H1 (cell line): ENCODE measurements at regions not wholly inside any gene's neighbourhood (a gene's known extent, or its start where the extent isn't known, plus 50 kb on each side); places are given as distances from the start of the nearest gene placed in this dataset.

Source experiments
- CTCF ChIA-PET: fragments of 300-600 bp; sonication (Branson Sonifier 250); formaldehyde crosslinking; loops from one replicate; lab custom pipeline; 2021; ENCODE audit not compliant: partially characterized antibody; lab: Charles Lee
- POLR2A ChIA-PET: fragments of 300-600 bp; sonication (Branson Sonifier 250); formaldehyde crosslinking; loops from one replicate; lab custom pipeline; 2021; ENCODE audit warnings: inconsistent platforms; ENCODE audit not compliant: partially characterized antibody; lab: Charles Lee
- DNase-seq, 2 experiments: peaks; one replicate each; pipeline versions ENCODE4 v3.0.0 to v3.0.0-alpha.2; 2010 to 2022; ENCODE audit warnings: low spot score in 2 of 2, low read depth in 1 of 2, mixed read lengths in 1 of 2
- FAIRE-seq: peaks from 2 replicates; lab custom pipeline; 2011; peaks lifted over from hg19 to GRCh38; lab: Jason Lieb, UNC
- H2AFZ ChIP-seq: 2 replicates; pipeline ENCODE4 v1.8.1; 2012; ENCODE audit warnings: low read length, inconsistent platforms
- H2AK5ac ChIP-seq: 2 replicates; pipeline ENCODE4 v1.6.1; 2013; ENCODE audit warnings: low read depth, low read length
- H2BK120ac ChIP-seq: replicated peaks from 2 replicates; pipeline ENCODE3; 2013; ENCODE audit warnings: low read depth, low read length, inconsistent platforms
- H2BK12ac ChIP-seq: 2 replicates; pipeline ENCODE4 v1.6.1; 2013; ENCODE audit warnings: low read depth, low read length
- H2BK15ac ChIP-seq: 2 replicates; pipeline ENCODE4 v1.6.1; 2013; ENCODE audit warnings: low read length
- H2BK20ac ChIP-seq: 2 replicates; pipeline ENCODE4 v1.6.1; 2013; ENCODE audit warnings: low read length
- H2BK5ac ChIP-seq: 2 replicates; pipeline ENCODE4 v1.6.1; 2013; ENCODE audit warnings: low read depth, low read length
- H3K14ac ChIP-seq: 2 replicates; pipeline ENCODE4 v1.6.1; 2013; ENCODE audit warnings: inconsistent platforms; ENCODE audit not compliant: insufficient read length
- H3K18ac ChIP-seq: 2 replicates; pipeline ENCODE4 v1.6.1; 2013; ENCODE audit warnings: low read length; ENCODE audit errors: extremely low read depth
- H3K23ac ChIP-seq: 2 replicates; pipeline ENCODE4 v1.6.1; 2013; ENCODE audit warnings: inconsistent platforms; ENCODE audit not compliant: insufficient read length
- H3K23me2 ChIP-seq: 2 replicates; pipeline ENCODE4 v1.6.1; 2013; ENCODE audit warnings: low read depth, low read length
- H3K27ac ChIP-seq: 2 replicates; pipeline ENCODE4 v1.6.1; 2011; ENCODE audit warnings: low read depth, low read length, inconsistent platforms
- H3K27me3 ChIP-seq, 4 experiments: replicated peaks in 1 of 4; 1 replicate in 1 of 4; 2 replicates in 3 of 4; pipeline versions ENCODE4 v1.6.1 to v1.8.1; 2011 to 2013; ENCODE audit warnings: low read length in 3 of 4, mild to moderate bottlenecking in 3 of 4, inconsistent platforms in 2 of 4, mixed read lengths in 2 of 4, moderate library complexity in 1 of 4; ENCODE audit not compliant: control insufficient read depth in 3 of 4, insufficient read depth in 3 of 4; ENCODE audit errors: extremely low read depth in 1 of 4
- H3K36me3 ChIP-seq, 4 experiments: 2 replicates each; pipeline versions ENCODE4 v1.6.1 to v1.8.1; 2011 to 2013; ENCODE audit warnings: mild to moderate bottlenecking in 4 of 4, low read length in 3 of 4, moderate library complexity in 2 of 4, control low read depth in 1 of 4, inconsistent platforms in 1 of 4; ENCODE audit not compliant: insufficient read depth in 4 of 4, control insufficient read depth in 2 of 4
- H3K4ac ChIP-seq: replicated peaks from 2 replicates; pipeline ENCODE3; 2013; ENCODE audit warnings: low read length, low read depth, mixed read lengths, inconsistent platforms; ENCODE audit not compliant: insufficient read length
- H3K4me1 ChIP-seq, 4 experiments: replicated peaks in 1 of 4; 1 replicate in 1 of 4; 2 replicates in 3 of 4; pipeline versions ENCODE4 v1.6.1 to v1.8.1; 2011 to 2013; ENCODE audit warnings: low read length in 3 of 4, inconsistent platforms in 2 of 4, mixed read lengths in 1 of 4; ENCODE audit not compliant: insufficient read depth in 4 of 4, control insufficient read depth in 3 of 4
- H3K4me2 ChIP-seq, 2 experiments: 2 replicates each; pipeline versions ENCODE4 v1.6.1 to v1.8.1; 2011 to 2013; ENCODE audit warnings: low read depth in 2 of 2, low read length in 2 of 2, control low read depth in 1 of 2, inconsistent platforms in 1 of 2, mild to moderate bottlenecking in 1 of 2; ENCODE audit not compliant: insufficient read depth in 1 of 2
- H3K4me3 ChIP-seq, 4 experiments: fragments of 200-600, 300-600 bp in 1 of 4; sonication (generic), shearing (Covaris generic), sonication (Bioruptor Twin) in 1 of 4; 2 replicates each; pipeline versions ENCODE4 v1.5.1 to v1.8.1; 2011 to 2016; ENCODE audit warnings: low read length in 4 of 4, low read depth in 3 of 4, control low read depth in 2 of 4, inconsistent platforms in 2 of 4, mild to moderate bottlenecking in 2 of 4, mixed read lengths in 1 of 4, moderate library complexity in 1 of 4; ENCODE audit not compliant: insufficient read depth in 2 of 4; ENCODE audit errors: extremely low read depth in 1 of 4
- H3K56ac ChIP-seq: replicated peaks from 2 replicates; pipeline ENCODE3; 2013; ENCODE audit warnings: low read depth, mild to moderate bottlenecking, mixed read lengths, low read length, inconsistent platforms; ENCODE audit not compliant: insufficient read length
- H3K79me1 ChIP-seq: 2 replicates; pipeline ENCODE4 v1.6.1; 2013; ENCODE audit warnings: low read depth, low read length, control low read depth
- H3K79me2 ChIP-seq, 2 experiments: 2 replicates each; pipeline versions ENCODE4 v1.6.1 to v1.8.1; 2012 to 2013; ENCODE audit warnings: low read length in 2 of 2, mild to moderate bottlenecking in 2 of 2, inconsistent platforms in 1 of 2; ENCODE audit not compliant: insufficient read depth in 2 of 2, control insufficient read depth in 1 of 2
- H3K9ac ChIP-seq, 4 experiments: replicated peaks in 1 of 4; 1 replicate in 1 of 4; 2 replicates in 3 of 4; pipeline versions ENCODE4 v1.6.1 to v1.8.1; 2011 to 2013; ENCODE audit warnings: low read depth in 3 of 4, low read length in 3 of 4, control low read depth in 2 of 4, mild to moderate bottlenecking in 2 of 4, moderate library complexity in 2 of 4, inconsistent platforms in 1 of 4; ENCODE audit errors: extremely low read depth in 1 of 4
- H3K9me3 ChIP-seq, 2 experiments: 2 replicates each; pipeline versions ENCODE4 v1.6.1 to v1.8.1; 2012 to 2013; ENCODE audit warnings: mild to moderate bottlenecking in 2 of 2, moderate library complexity in 2 of 2, control low read depth in 1 of 2, inconsistent platforms in 1 of 2, low read depth in 1 of 2, low read length in 1 of 2, mixed read lengths in 1 of 2; ENCODE audit not compliant: insufficient read depth in 2 of 2
- H4K20me1 ChIP-seq, 2 experiments: replicated peaks in 1 of 2; 2 replicates each; pipeline versions ENCODE3 to v1.8.1; 2011 to 2013; ENCODE audit warnings: inconsistent platforms in 2 of 2, low read length in 2 of 2, mild to moderate bottlenecking in 1 of 2; ENCODE audit not compliant: insufficient read depth in 2 of 2, control insufficient read depth in 1 of 2
- H4K5ac ChIP-seq: 2 replicates; pipeline ENCODE4 v1.6.1; 2013; ENCODE audit warnings: low read length, low read depth, mixed read lengths, inconsistent platforms; ENCODE audit not compliant: insufficient read length
- H4K8ac ChIP-seq: 2 replicates; pipeline ENCODE4 v1.8.0; 2013; ENCODE audit warnings: mild to moderate bottlenecking, moderate library complexity, low read length, inconsistent platforms; ENCODE audit not compliant: insufficient read depth; ENCODE audit errors: extremely low read depth
- H4K91ac ChIP-seq: replicated peaks from 2 replicates; pipeline ENCODE3; 2013; ENCODE audit warnings: low read length, mixed read lengths, inconsistent platforms; ENCODE audit not compliant: insufficient read length
- BACH1 ChIP-seq: IDR thresholded peaks from 2 replicates; pipeline ENCODE4 v1.6.1; 2012; ENCODE audit warnings: low read length, improper control_type of control experiment
- BRCA1 ChIP-seq: IDR thresholded peaks from 2 replicates; pipeline ENCODE4 v1.6.1; 2012; ENCODE audit warnings: low read depth, low read length, improper control_type of control experiment
- CBX8 ChIP-seq: fragments of 300-800, 300-1000 bp; sonication (generic); IDR thresholded peaks from 2 replicates; pipeline ENCODE4 v1.7.1; 2016; ENCODE audit warnings: low read depth, low read length, borderline replicate concordance
- CEBPB ChIP-seq: IDR thresholded peaks from 2 replicates; pipeline ENCODE4 v1.6.1; 2012; ENCODE audit warnings: low read depth, low read length
- CHD1 ChIP-seq: IDR thresholded peaks from 2 replicates; pipeline ENCODE4 v1.6.1; 2012; ENCODE audit warnings: low read depth, low read length, improper control_type of control experiment
- CHD2 ChIP-seq: IDR thresholded peaks from 2 replicates; pipeline ENCODE4 v1.6.1; 2012; ENCODE audit warnings: low read length, improper control_type of control experiment
- EP300 ChIP-seq, 2 experiments: IDR thresholded peaks; 1 replicate in 1 of 2; 2 replicates in 1 of 2; pipeline ENCODE4 v1.6.1; 2011 to 2012; ENCODE audit warnings: low read depth in 2 of 2, low read length in 2 of 2, mild to moderate bottlenecking in 2 of 2, borderline replicate concordance in 1 of 2, inconsistent platforms in 1 of 2, moderate library complexity in 1 of 2
- GTF2F1 ChIP-seq: IDR thresholded peaks from 2 replicates; pipeline ENCODE4 v1.6.1; 2012; ENCODE audit warnings: low read depth, low read length, improper control_type of control experiment, borderline replicate concordance
- KDM5A ChIP-seq: fragments of 200-600 bp; IDR thresholded peaks from 2 replicates; pipeline ENCODE4 v1.7.1; 2012; ENCODE audit warnings: mild to moderate bottlenecking, low read length, inconsistent platforms, mixed read lengths
- POLR2A ChIP-seq, 2 experiments: IDR thresholded peaks; 1 replicate in 1 of 2; 2 replicates in 1 of 2; pipeline ENCODE4 v1.6.1; 2011; ENCODE audit warnings: low read depth in 2 of 2, low read length in 2 of 2, mild to moderate bottlenecking in 2 of 2; ENCODE audit errors: control extremely low read depth in 1 of 2
- POU5F1 ChIP-seq: IDR thresholded peaks from 2 replicates; pipeline ENCODE4 v1.6.1; 2011; ENCODE audit warnings: low read depth, mild to moderate bottlenecking, low read length, moderate library complexity
- RXRA ChIP-seq: IDR thresholded peaks from 2 replicates; pipeline ENCODE4 v1.6.1; 2011; ENCODE audit warnings: low read depth, mild to moderate bottlenecking, low read length, moderate library complexity; ENCODE audit not compliant: insufficient read depth
- SP2 ChIP-seq: IDR thresholded peaks from 2 replicates; pipeline ENCODE4 v1.6.1; 2012; ENCODE audit warnings: mild to moderate bottlenecking, low read length, inconsistent platforms
- SUZ12 ChIP-seq: fragments of 200-600 bp; sonication (generic); IDR thresholded peaks from 2 replicates; pipeline ENCODE4 v1.6.1; 2012; ENCODE audit warnings: mild to moderate bottlenecking, inconsistent platforms, low read length, moderate library complexity, mixed read lengths
- TBP ChIP-seq: IDR thresholded peaks from 2 replicates; pipeline ENCODE4 v1.6.1; 2011; ENCODE audit warnings: low read depth, low read length, improper control_type of control experiment
- YY1 ChIP-seq: IDR thresholded peaks from 2 replicates; pipeline ENCODE4 v1.6.1; 2011; ENCODE audit warnings: low read depth, mild to moderate bottlenecking, low read length
- ZNF274 ChIP-seq: IDR thresholded peaks from 2 replicates; pipeline ENCODE4 v1.7.0; 2012; ENCODE audit warnings: low read length, borderline replicate concordance; ENCODE audit errors: extremely low read depth
- WGBS, 2 experiments: shearing (Covaris generic) in 1 of 2; methylation state at CpG; one replicate each; pipeline versions ENCODE4 v1.1.6 to v1.1.7; 2013 to 2015; ENCODE audit warnings: low lambda C conversion rate in 2 of 2, mixed read lengths in 2 of 2, inconsistent platforms in 1 of 2, low coverage in 1 of 2, missing lambda C conversion rate in 1 of 2; ENCODE audit not compliant: insufficient replicate concordance in 2 of 2, insufficient coverage in 1 of 2, insufficient read length in 1 of 2; ENCODE audit errors: extremely low coverage in 1 of 2, missing lambda C conversion rate in 1 of 2; 5-methylcytosine and 5-hydroxymethylcytosine counted together

- 96% methylated on average over 5 of the region's 5 CpGs; no CpG with 5 or more reads in 1 of the 2 experiments for WGBS, 2 experiments
- Histone ChIP-seq H3K23me2 (no peaks in the 10 kb centered on the region), H2AK5ac (no peak overlapping the region), H3K79me1 (no peaks in the 10 kb centered on the region), H4K8ac (no peak overlapping the region), H3K9ac (no peak overlapping the region), H2BK15ac (no peak overlapping the region), H3K18ac (no peak overlapping the region), H3K14ac (no peak overlapping the region), H3K79me2 (no peaks in the 10 kb centered on the region), H3K4me1 (peaks cover 3 to 10% (median 7%) of the 10 kb centered on the region in 4 experiments; a peak in 6 of 7 replicates), H3K23ac (no peak overlapping the region), H3K4ac (no peak overlapping the region), H3K56ac (no peak overlapping the region), H3K36me3 (no peaks in the 10 kb centered on the region), H2BK12ac (no peak overlapping the region), H3K4me3 (no peak overlapping the region), H3K4me2 (no peak overlapping the region), H2BK5ac (no peak overlapping the region), H4K20me1 (no peaks in the 10 kb centered on the region), H3K27ac (no peak overlapping the region), H2BK120ac (no peak overlapping the region), H3K9me3 (no peaks in the 10 kb centered on the region), H4K5ac (no peak overlapping the region), H2AFZ (no peak overlapping the region), H4K91ac (no peak overlapping the region), H3K27me3 (no peaks in the 10 kb centered on the region; a peak in 1 of 7 replicates), H2BK20ac (no peak overlapping the region)
- TF ChIP-seq BACH1 (no peak), CEBPB (no peak), CHD1 (no peak), YY1 (no peak), ZNF274 (no peak), POU5F1 (no peak), CHD2 (no peak), BRCA1 (no peak), GTF2F1 (no peak), CBX8 (no peak), POLR2A (IDR thresholded peaks at IDR 0.05; ENCODE audit: control extremely low read depth in 1 of 2, low read depth in 2 of 2, low read length in 2 of 2) (no peak), SUZ12 (no peak), SP2 (no peak), EP300 (IDR thresholded peaks at IDR 0.05; ENCODE audit: borderline replicate concordance in 1 of 2, low read depth in 2 of 2, low read length in 2 of 2) (no peak), RXRA (no peak), KDM5A (no peak), TBP (no peak)
- CTCF ChIA-PET, result interaction anchor here (1.2 to 1.6 kb wide), 2 partner anchors 36 to 474 kb away, joined by 4 to 5 read pairs; no protein-coding TSS in a partner anchor
- no peak for DNase-seq
- POLR2A ChIA-PET, result interaction anchor here (1.4 kb wide), 1 partner anchor 29 kb away, joined by 4 read pairs; no protein-coding TSS in a partner anchor
- no peak for FAIRE-seq
Observed at GRCh38 chr2:100199421-100199820, 57.0 kb upstream of the AFF3 start.
